GM21723 (cell line): ENCODE measurements at regions not wholly inside any gene's neighbourhood (a gene's known extent, or its start where the extent isn't known, plus 50 kb on each side); places are given as distances from the start of the nearest gene placed in this dataset.

Experiments used
- ATAC-seq: cut with Tn5 transposase; IDR thresholded peaks from one replicate; pipeline ENCODE4 v1.9.1; 2021; ENCODE audit warnings: mild to moderate bottlenecking, moderate library complexity; ENCODE audit not compliant: unreplicated experiment

- ATAC-seq: no peak
Measured at GRCh38 chr2:42926434-42927333, 134.3 kb upstream of the HAAO start.

GRCh38 chr2:42925742-42926433, 133.5 kb upstream of the HAAO start:
- ATAC-seq: no peak

DNA sequence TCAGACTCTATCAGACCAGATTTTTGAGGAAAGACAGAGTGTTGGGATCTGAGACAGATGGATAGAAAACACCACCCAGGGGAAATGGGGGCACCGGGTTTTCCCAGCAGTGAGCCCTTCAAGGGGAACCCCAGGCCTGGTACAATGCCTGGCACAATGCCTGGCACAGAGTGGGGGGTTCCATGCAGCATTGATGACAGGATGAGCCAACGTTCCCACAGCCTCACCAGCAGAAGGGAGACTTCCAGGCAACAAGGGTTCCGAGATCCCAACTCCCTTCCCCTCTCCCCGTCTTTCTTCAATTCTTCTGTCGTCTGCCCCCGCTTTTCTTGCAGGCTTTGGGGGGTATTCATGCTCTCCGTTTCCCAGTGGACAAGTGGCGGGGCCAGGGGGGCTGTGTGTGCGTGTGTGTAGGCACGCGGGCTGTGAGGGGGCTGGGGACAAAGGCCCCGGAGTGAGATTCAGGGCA, 132.1 kb upstream of the HAAO start:
- ATAC-seq: no peak

- ATAC-seq: no peak
Measured at GRCh38 chr2:42923580-42924417, 131.4 kb upstream of the HAAO start.

DNA sequence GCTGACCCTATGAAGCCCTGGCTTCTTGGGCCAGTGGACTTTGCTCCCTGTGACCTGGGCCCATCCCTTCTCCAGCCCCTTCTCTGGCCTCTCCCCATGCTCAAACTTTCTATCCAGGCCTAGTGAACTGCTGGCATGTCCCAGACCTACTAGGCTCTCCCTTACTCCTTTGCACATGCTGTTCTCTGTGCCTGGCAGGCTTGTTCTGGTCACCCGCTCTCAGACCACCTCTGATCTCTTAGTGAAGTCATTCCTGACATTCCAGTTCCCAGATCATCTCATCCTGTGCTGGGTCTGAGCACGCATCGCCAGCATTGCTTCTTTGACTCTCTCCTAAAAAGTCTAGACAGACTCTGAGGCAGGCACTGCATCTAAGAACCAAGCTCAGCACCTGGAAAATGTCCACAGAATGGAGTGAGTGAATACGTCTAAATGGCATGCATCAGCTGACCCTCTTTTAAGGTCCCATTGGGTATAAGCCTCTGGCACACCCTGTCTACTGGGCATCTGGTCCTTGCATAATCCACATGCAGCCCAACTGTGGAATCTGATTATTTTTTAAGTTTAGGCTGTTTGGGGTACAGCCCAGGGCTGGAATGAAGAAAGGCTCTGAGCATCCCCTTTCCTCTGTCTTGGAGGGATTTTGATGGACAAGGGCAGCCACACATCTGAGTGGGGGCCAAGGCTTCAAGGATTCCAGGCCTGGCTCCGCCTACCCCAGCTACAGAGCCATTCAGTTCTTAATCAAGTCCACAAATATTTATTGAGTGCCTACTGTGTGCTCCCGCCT, 130.6 kb upstream of the HAAO start:
- ATAC-seq: no peak

GRCh38 chr2:42922293-42922692, 129.9 kb upstream of the HAAO start:
- ATAC-seq: no peak

GRCh38 chr2:42921721-42922120, 129.3 kb upstream of the HAAO start:
- no peak for ATAC-seq

DNA sequence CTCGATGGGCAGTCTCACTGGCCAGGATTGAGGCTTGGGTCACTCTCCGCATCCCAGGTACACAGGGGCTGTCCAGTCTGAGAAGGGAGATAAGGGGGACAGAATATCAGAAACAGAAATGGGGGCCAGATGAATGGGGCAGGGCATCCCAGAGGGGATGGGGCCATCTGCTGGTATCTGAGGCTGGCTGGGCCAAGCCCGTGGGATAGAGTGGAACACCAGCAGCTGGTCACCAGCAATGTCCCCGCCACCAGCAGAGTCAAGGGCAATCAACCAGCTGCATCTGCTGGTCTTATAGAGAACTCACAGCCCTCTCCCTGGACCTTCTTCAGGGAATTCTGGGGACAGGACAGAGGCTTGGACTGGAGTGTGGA, 128.8 kb upstream of the HAAO start:
- no peak for ATAC-seq

- no peak for ATAC-seq
Measured at GRCh38 chr2:42920446-42921146, 128.2 kb upstream of the HAAO start.

- ATAC-seq: no peak
Measured at GRCh38 chr2:42918671-42919318, 126.4 kb upstream of the HAAO start.

DNA sequence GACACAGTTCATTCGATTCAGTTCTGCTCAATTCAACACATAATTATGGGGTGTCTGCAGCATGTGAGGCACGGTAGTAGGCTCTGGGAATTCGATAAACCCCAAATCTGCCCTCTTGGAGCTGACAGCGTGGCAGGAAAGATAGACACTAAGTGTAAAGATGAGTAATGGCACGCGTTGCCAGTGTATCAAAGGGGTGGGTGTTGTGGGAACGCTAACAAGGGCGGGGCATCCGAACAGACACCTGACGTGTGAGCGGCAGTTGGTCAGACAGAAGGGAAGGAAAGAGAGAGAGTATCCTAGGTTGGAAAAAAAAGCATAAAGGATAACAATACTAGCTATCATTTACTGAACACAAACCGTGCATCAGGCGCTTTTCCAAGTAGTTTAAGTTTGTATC, 125.7 kb upstream of the HAAO start:
- no peak for ATAC-seq

GRCh38 chr2:42917425-42917927, 125.1 kb upstream of the HAAO start:
- no peak for ATAC-seq

DNA sequence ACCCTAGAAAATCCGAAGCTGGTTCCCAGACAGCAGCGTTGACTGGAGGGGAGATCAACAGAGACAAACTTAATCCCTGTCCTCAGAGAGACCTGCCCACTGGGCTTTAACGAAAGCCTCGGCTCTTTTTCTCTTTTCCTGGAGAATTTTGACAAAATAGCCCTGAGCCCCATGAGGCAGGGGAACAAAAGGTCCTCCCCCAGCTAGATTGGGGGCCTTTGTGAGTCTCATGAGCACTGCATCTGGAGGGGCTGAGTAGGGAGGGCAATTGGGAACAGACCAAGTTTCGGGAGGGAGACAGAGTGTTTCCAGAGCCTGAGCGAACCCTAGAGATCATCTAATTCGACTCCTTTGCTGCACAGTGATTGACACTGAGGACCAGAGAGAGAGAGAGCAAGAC, 123.9 kb upstream of the HAAO start:
- no peak for ATAC-seq

- ATAC-seq: no peak
Measured at GRCh38 chr2:42914860-42915259, 122.5 kb upstream of the HAAO start.

DNA sequence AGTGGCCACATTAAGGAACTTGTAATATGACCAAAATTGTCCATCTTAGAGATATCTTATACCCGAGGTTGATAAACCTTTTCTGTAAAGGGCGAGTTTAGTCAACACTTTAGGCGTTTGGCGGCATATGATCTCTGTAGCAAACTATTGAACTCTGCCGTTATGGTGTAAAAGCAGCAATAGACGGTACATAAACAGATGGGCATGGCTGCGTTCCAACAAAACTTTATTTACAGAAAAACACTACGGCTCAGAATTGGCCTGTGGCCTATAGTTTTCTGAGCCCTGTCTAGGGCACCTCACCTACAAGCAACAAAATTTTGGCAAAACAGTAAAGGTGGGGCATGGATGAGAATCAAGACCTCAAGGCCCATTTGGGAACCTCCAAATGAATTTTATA, 121.9 kb upstream of the HAAO start:
- no peak for ATAC-seq

GRCh38 chr2:42913280-42913878, 121.0 kb upstream of the HAAO start:
- ATAC-seq: no peak

DNA sequence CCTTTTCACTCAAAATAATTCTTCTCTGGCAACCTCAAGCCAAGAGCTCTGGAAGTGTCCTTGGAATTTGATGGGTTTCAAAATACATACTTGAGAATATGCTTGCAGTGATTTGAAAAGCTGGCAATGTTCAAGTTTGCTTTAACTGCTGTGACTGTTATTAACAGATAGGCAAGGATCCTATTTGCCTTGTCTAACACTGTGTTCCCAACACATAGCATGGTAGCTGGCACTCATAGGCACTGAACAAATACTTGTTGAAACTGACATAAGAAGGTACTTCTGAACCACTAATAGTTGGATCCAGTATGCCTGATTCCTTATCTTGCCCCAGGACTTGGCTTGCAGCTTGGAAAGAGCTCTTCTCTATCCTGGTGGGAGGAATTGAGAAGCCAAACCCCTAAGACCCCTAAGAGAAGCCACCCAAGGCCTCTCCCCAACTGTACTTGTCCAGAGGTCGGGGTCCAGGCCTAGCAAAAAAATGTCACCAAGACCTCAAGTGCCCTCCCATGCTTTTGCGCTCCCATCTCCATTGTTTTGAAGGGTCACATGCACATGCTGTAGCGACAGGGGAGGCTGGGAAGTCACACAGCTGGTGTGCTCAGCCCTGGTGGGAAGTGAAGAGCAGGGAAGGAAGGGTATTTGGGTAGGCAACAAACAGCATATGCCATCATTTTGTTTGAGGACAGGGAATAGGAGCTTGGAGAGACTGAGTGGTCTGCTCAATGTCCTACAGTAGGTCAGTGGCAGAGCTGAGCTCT, 118.4 kb upstream of the HAAO start:
- no peak for ATAC-seq

- ATAC-seq: no peak
Measured at GRCh38 chr2:42909966-42910365, 117.6 kb upstream of the HAAO start.
